ENCODE measurements at regions not wholly inside any gene's neighbourhood (a gene's known extent, or its start where the extent isn't known, plus 50 kb on each side); places are given as distances from the start of the nearest gene placed in this dataset.

DNA sequence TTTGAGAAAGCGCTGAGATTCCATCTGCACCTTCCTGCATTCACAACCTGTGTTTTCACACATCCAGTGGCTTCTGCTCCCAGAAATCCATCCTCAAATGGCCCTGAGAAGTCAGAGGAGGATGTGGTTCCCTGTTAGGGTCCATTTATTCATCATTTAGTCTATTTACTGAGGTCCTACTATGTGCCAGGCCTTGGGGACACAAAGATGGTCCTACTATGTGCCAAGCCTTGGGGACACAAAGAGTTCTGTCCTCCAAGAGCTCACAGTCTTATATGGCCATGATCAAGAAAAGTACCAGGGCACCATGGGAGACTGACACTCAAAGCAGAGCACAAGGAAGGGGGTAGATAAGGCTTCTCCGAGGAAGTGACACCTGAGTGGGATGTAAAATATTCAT lies 147.1 kb upstream of the ATP1B1 start:
- Mint-ChIP-seq H3K36me3 (ENCODE audit: low read depth) (no peaks in the 10 kb centered on the region), H3K27ac (no peak overlapping the region), H3K4me3 (no peak overlapping the region), H3K4me1 (no peaks in the 10 kb centered on the region), H3K9me3 (no peaks in the 10 kb centered on the region), H3K27me3 (peaks cover 10% of the 10 kb centered on the region)
- no peak for DNase-seq
- intact Hi-C loops (cut with micrococcal nuclease): no loop called here

GRCh38 chr1:168960114-168960513 lies 146.4 kb upstream of the ATP1B1 start:
- peaks cover 2% of the 10 kb centered on the region for H3K4me1 Mint-ChIP-seq
- H3K9me3 Mint-ChIP-seq: no peaks in the 10 kb centered on the region
- intact Hi-C loops (cut with micrococcal nuclease): no loop called here
- no peak for DNase-seq
- no peaks in the 10 kb centered on the region for H3K36me3 Mint-ChIP-seq (ENCODE audit: low read depth)
- no peak overlapping the region for H3K4me3 Mint-ChIP-seq
- H3K27me3 Mint-ChIP-seq: peaks cover 10% of the 10 kb centered on the region
- no peak overlapping the region for H3K27ac Mint-ChIP-seq

- no peaks in the 10 kb centered on the region for H3K9me3 Mint-ChIP-seq
- H3K4me3 Mint-ChIP-seq: no peak overlapping the region
- H3K36me3 Mint-ChIP-seq (ENCODE audit: low read depth): no peaks in the 10 kb centered on the region
- DNase-seq: no peak
- peaks cover 10% of the 10 kb centered on the region for H3K27me3 Mint-ChIP-seq
- no peak overlapping the region for H3K27ac Mint-ChIP-seq
- H3K4me1 Mint-ChIP-seq: peaks cover 2% of the 10 kb centered on the region
- intact Hi-C loops (cut with micrococcal nuclease): no loop called here
These were observed 145.9 kb upstream of the ATP1B1 start for GRCh38 chr1:168960595-168960994.

DNA sequence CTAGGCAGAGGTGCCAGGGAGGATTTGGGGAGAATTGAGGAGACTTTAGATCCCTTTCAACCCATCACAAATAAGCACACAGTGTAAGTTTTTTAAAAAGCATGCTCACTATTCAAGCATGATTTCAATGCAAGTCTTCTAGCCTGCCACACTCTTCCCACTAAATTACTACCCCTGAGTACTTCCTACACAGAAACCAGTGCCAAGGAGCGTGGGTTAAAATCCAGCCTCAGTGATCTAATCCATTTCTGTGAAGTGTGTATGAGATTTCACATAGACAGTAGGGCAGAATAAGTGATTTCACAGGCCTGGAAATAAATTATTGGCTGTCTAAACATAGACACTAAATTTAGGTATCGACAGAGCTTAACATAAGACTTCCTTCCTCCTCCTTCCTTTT lies 142.9 kb upstream of the ATP1B1 start:
- Mint-ChIP-seq H3K27me3 (peaks cover 2% of the 10 kb centered on the region), H3K4me1 (peaks cover 2% of the 10 kb centered on the region), H3K36me3 (ENCODE audit: low read depth) (no peaks in the 10 kb centered on the region), H3K9me3 (no peaks in the 10 kb centered on the region), H3K27ac (no peak overlapping the region), H3K4me3 (no peak overlapping the region)
- DNase-seq: no peak
- intact Hi-C loops (cut with micrococcal nuclease): no loop called here

GRCh38 chr1:168964478-168964877 lies 142.0 kb upstream of the ATP1B1 start:
- intact Hi-C loops (cut with micrococcal nuclease): no loop called here
- peaks cover 2% of the 10 kb centered on the region for H3K4me1 Mint-ChIP-seq
- no peaks in the 10 kb centered on the region for H3K36me3 Mint-ChIP-seq (ENCODE audit: low read depth)
- no peaks in the 10 kb centered on the region for H3K9me3 Mint-ChIP-seq
- H3K27me3 Mint-ChIP-seq: peaks cover 4% of the 10 kb centered on the region
- no peak overlapping the region for H3K4me3 Mint-ChIP-seq
- no peak for DNase-seq
- no peak overlapping the region for H3K27ac Mint-ChIP-seq

DNA sequence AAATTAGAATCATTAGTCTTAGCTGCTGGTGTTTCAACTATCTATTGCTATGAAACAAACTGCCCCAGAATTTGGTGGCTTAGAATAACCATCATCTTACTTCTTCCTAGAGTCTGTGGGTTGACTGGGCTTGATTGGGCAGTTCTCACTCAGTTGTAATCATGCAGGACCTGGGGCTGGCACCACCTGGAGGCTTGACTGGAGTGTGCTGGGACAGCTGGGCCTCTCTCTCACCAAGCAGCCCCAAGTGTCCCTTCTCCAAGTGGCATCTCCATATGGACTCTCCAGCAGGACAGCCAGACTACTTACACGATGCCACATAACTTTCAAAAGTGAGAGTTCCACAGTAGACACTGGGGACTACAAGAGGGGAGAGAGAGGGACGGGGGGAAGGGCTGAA lies 140.3 kb upstream of the ATP1B1 start:
- Mint-ChIP-seq H3K4me1 (peaks cover 2% of the 10 kb centered on the region), H3K27ac (no peak overlapping the region), H3K9me3 (no peaks in the 10 kb centered on the region), H3K36me3 (ENCODE audit: low read depth) (no peaks in the 10 kb centered on the region), H3K27me3 (peaks cover 6% of the 10 kb centered on the region), H3K4me3 (no peak overlapping the region)
- no peak for DNase-seq
- intact Hi-C loops (cut with micrococcal nuclease): no loop called here

DNA sequence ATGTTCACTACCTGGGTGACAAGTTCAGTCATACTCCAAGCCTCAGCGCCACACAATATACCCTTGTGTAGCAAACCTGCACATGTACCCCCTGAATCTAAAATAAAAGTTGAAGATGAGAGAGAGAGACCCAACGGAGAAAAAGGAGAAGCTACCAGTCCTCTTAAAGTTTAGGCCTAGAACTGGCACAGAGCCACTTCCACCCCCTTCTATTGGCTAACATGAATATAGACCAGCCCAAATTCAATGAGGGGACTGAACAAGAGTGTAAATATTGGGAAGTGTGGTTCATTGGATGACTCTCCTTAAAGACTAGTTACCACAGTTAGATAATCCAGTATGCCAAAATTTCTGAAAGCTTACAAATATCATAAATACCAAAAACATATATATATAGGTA lies 139.9 kb upstream of the ATP1B1 start:
- peaks cover 6% of the 10 kb centered on the region for H3K27me3 Mint-ChIP-seq
- no peaks in the 10 kb centered on the region for H3K36me3 Mint-ChIP-seq (ENCODE audit: low read depth)
- H3K4me3 Mint-ChIP-seq: no peak overlapping the region
- intact Hi-C loops (cut with micrococcal nuclease): no loop called here
- H3K27ac Mint-ChIP-seq: no peak overlapping the region
- no peaks in the 10 kb centered on the region for H3K9me3 Mint-ChIP-seq
- no peak for DNase-seq
- H3K4me1 Mint-ChIP-seq: peaks cover 2% of the 10 kb centered on the region

DNA sequence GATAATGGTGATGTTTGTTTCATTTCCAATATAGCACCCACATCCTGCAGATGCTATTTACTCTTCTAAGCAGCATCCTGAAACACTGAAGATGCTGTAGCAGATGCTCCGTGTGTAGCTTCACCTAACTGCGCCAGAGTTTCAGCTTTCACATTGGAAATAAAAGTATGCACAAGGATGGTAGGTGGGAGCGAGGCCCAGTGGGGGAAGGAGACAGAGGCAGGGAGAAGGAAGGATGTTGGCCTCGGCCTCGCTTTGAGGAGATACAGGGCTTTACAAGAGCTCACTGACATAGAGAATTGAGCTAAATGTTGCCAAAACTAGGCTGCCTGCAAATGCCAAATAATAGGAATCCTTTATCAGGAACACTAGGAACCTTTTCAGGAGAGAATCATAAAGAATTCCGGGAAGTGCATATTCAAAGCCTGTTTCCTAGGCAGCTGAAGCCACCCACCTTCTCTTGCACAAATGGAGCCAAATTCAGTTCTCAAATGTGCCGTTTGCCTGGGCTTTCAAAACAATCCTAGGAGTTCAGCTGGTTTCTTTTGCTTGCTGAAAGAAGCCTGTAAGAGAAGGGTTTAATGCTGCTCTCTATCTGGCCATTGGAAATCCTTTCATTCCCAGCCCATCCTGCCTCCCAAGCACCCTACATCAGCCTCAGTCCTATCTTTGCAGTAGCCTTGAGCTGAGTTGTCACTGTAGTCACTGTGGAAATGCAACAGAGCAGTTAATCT lies 135.4 kb upstream of the ATP1B1 start:
- Mint-ChIP-seq H3K9me3 (no peaks in the 10 kb centered on the region), H3K27ac (no peak overlapping the region), H3K4me1 (no peaks in the 10 kb centered on the region), H3K36me3 (ENCODE audit: low read depth) (no peaks in the 10 kb centered on the region), H3K4me3 (no peak overlapping the region), H3K27me3 (peaks cover 6% of the 10 kb centered on the region)
- intact Hi-C loops (cut with micrococcal nuclease): no loop called here
- no peak for DNase-seq

GRCh38 chr1:168972225-168972624 lies 134.3 kb upstream of the ATP1B1 start:
- DNase-seq: no peak
- H3K4me3 Mint-ChIP-seq: no peak overlapping the region
- H3K9me3 Mint-ChIP-seq: no peaks in the 10 kb centered on the region
- no peak overlapping the region for H3K27ac Mint-ChIP-seq
- H3K27me3 Mint-ChIP-seq: peaks cover 6% of the 10 kb centered on the region
- no peaks in the 10 kb centered on the region for H3K4me1 Mint-ChIP-seq
- H3K36me3 Mint-ChIP-seq (ENCODE audit: low read depth): no peaks in the 10 kb centered on the region
- intact Hi-C loops (cut with micrococcal nuclease): no loop called here

- H3K27me3 Mint-ChIP-seq: peaks cover 8% of the 10 kb centered on the region
- H3K27ac Mint-ChIP-seq: no peak overlapping the region
- H3K9me3 Mint-ChIP-seq: no peaks in the 10 kb centered on the region
- intact Hi-C loops (cut with micrococcal nuclease): no loop called here
- no peaks in the 10 kb centered on the region for H3K4me1 Mint-ChIP-seq
- no peak overlapping the region for H3K4me3 Mint-ChIP-seq
- H3K36me3 Mint-ChIP-seq (ENCODE audit: low read depth): no peaks in the 10 kb centered on the region
- no peak for DNase-seq
These were observed 133.6 kb upstream of the ATP1B1 start for GRCh38 chr1:168972887-168973286.

GRCh38 chr1:168974117-168974516 lies 132.4 kb upstream of the ATP1B1 start:
- Mint-ChIP-seq H3K36me3 (ENCODE audit: low read depth) (no peaks in the 10 kb centered on the region), H3K4me3 (no peak overlapping the region), H3K27ac (no peak overlapping the region), H3K9me3 (peaks cover 8% of the 10 kb centered on the region), H3K4me1 (no peaks in the 10 kb centered on the region), H3K27me3 (peaks cover 4% of the 10 kb centered on the region)
- DNase-seq: no peak
- intact Hi-C loops (cut with micrococcal nuclease): no loop called here

- no peaks in the 10 kb centered on the region for H3K4me1 Mint-ChIP-seq
- H3K27me3 Mint-ChIP-seq: peaks cover 4% of the 10 kb centered on the region
- H3K27ac Mint-ChIP-seq: no peak overlapping the region
- H3K9me3 Mint-ChIP-seq: peaks cover 8% of the 10 kb centered on the region
- H3K36me3 Mint-ChIP-seq (ENCODE audit: low read depth): no peaks in the 10 kb centered on the region
- H3K4me3 Mint-ChIP-seq: no peak overlapping the region
- intact Hi-C loops (cut with micrococcal nuclease): no loop called here
- no peak for DNase-seq
These were observed 131.9 kb upstream of the ATP1B1 start for GRCh38 chr1:168974611-168975010.

GRCh38 chr1:168976267-168976666 lies 130.2 kb upstream of the ATP1B1 start:
- no peak overlapping the region for H3K27ac Mint-ChIP-seq
- H3K4me1 Mint-ChIP-seq: no peaks in the 10 kb centered on the region

DNA sequence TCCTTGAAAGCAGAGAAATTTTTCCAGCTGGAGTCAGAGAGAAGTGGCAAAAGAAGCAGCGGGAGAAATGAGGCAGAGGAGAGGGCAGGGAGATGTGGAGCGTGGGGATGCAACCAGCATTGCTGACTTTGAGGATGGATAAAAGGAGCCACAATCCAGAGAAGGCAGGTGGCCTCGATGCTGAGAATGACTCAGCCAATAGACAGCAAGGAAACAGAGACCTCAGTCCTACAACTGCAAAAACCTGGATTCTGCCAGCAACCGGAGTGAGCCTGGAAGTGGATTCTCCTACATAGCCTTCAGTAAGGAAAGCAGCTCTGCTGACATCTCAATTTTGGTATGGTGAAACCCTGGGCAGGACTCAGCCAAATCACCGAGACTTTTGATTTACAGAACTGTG lies 128.9 kb upstream of the ATP1B1 start:
- H3K27me3 Mint-ChIP-seq: peaks cover 2% of the 10 kb centered on the region
- no peak overlapping the region for H3K4me3 Mint-ChIP-seq
- H3K36me3 Mint-ChIP-seq (ENCODE audit: low read depth): no peaks in the 10 kb centered on the region
- DNase-seq: no peak
- no peak overlapping the region for H3K27ac Mint-ChIP-seq
- no peaks in the 10 kb centered on the region for H3K4me1 Mint-ChIP-seq
- peaks cover 8% of the 10 kb centered on the region for H3K9me3 Mint-ChIP-seq
- intact Hi-C loops (cut with micrococcal nuclease): no loop called here

More at GRCh38 chr1:168976267-168976666, 130.2 kb upstream of the ATP1B1 start:
- intact Hi-C loops (cut with micrococcal nuclease): no loop called here
- DNase-seq: no peak
- Mint-ChIP-seq H3K36me3 (ENCODE audit: low read depth) (no peaks in the 10 kb centered on the region), H3K27me3 (peaks cover 2% of the 10 kb centered on the region), H3K4me3 (no peak overlapping the region), H3K9me3 (peaks cover 8% of the 10 kb centered on the region)

DNA sequence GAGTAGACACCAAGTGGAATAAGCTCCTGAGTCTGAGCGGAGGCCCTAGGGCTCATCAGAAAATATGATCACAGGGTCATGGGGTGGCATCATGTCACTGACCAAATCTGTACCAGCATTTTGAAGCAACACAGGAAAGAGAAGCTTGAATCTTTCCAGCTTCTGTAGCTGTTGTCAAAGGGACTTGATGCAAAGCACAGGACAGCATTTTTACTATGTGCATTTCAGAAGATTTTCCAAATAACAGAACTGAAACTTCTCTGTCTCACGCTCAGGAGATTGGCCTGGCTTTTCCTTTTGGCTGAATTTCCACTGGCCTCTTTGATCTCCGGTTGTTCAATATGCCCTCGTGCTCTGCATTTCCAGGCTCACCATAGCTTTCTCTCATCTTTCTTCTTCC lies 127.2 kb upstream of the ATP1B1 start:
- no peak overlapping the region for H3K4me3 Mint-ChIP-seq
- peaks cover 8% of the 10 kb centered on the region for H3K9me3 Mint-ChIP-seq
- no peaks in the 10 kb centered on the region for H3K36me3 Mint-ChIP-seq (ENCODE audit: low read depth)
- peaks cover 2% of the 10 kb centered on the region for H3K27me3 Mint-ChIP-seq
- no peak for DNase-seq
- no peaks in the 10 kb centered on the region for H3K4me1 Mint-ChIP-seq
- H3K27ac Mint-ChIP-seq: no peak overlapping the region
- intact Hi-C loops (cut with micrococcal nuclease): no loop called here

All from activated CD4-positive, alpha-beta T cell treated with anti-CD3 and anti-CD28 coated beads, Interleukin-2, amount 10 ng/mL, durations not matched to agents 24 days and 14 days (primary cell).